Activated T-cell treated with anti-CD3 and anti-CD28 coated beads, Interleukin-2, amount 50 U/mL, for 1 hour (primary cell): ENCODE measurements at regions not wholly inside any gene's neighbourhood (a gene's known extent, or its start where the extent isn't known, plus 50 kb on each side); places are given as distances from the start of the nearest gene placed in this dataset.

Experiments used
- DNase-seq: peaks from one replicate; pipeline ENCODE4 v3.0.0-alpha.2; 2020

DNA sequence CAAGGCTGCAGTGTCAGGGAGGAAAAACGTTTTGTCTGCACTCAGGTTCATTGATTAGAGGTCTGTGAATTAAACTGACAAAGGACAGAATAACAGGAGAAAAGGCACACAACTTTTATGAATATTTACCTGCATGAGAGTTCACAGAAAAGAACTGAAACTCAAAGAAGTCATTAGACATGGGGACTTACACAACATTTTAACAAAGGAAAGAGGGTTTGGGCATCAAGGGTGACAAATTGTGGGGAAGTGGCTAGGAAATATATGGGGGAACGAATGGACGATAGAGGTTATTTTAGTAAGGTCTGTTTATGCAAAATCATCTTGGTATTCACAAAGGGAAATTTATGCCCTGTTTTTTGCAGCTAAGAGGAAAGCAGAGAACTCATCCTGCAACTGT lies 65.6 kb upstream of the C15orf39 start:
- no peak for DNase-seq

DNA sequence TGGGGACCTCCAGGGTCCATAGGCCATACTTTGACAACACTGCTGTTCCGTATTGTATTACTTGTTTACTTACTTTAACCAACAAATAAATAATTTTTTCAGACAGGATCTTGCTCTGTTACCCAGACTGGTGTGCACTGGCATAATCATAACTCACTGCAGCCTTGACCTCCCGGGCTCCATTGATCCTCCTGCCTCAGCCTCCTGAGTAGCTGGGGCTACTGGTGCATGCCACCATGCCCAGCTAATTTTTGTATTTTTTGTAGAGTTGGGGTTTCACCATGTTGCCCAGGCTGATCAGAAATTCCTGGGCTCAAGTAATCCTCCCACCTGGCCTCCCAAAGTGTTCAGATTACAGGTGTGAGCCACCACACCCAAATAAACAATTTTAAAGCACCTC lies 64.9 kb upstream of the C15orf39 start:
- DNase-seq, result no peak

DNA sequence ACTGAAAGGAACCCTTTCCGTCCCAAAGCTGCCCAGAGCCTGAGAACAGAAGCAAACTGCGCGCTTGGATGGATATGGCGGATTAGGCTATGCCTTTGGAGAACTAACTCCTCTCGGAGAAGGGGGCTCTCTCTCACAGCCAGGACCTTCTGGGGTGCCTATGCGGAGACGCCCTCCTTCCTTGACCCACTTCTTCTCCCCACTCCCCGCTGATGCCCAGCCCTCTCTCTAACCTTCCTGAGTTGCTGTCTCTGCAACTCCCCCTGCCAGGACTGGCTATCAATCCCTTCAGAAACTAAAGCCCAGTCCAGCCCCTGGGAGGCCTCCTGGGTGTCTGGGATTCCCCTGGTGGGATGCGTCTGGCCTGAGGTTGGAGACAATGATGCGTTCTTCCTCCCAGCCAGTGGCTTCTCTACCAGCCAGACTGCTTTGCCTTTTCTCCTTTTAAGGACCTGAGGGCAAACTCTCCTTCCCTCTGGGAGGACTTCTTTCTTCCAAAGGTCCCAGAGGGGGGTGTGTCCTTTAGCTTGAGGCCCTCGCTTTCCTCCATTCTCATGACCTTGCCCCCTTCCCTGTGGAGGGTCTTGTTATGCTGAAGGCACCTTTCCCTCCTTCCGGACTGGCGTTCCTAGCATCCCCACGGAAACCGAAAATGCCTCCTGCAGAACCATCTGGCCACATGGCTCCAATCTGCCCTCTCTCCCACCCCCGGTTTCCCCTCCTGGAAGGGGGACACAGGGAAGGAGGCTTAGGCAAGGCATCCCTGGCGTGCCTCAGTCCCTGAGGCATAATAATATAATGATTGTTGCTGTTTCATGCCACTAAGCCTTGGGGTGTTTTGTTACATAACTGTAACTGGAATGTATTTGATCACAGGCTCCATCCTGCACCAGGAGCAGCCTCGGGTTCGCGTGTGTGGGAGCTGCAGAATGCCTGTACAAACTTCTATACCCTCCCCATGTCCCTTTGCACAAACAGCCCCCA lies 63.4 kb upstream of the C15orf39 start:
- DNase-seq, result no peak

DNA sequence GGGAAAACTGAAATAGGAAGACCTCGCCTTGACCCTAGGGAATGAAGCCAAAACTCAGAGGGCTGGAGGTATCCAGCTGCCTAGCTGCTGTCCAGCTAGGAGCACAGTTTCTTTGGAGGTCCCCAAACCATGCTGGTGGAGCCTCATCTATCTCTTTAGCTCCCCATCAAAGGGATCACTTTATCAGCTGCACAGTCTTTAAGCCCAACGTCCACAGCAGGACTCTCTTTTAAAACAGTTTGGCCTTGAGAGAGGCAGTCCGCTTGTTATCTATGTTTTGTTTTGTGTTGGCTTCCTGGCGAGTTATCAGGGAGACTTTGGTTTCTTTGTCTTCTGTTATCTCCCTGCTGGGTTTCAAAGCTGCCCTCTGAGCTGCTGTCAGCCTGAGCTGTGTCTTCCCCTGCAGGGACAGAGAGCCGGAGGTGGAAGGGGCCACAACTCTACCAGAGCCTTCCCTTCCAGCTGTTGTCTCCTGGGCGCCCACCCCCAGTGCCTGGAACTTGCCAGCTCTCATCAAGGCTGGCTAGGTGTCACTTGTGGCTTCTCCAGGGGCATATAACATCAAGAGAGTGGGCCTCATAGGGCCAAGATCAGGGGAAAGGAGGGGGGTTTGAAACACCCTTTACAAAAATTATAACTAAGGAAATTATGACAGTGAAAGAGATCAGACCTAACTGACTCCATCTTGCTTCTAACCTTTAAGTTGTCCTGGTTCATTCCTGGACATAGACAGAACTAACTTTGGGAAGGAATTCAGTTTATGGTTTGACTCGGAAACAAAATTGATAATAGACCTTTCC lies 61.4 kb upstream of the C15orf39 start:
- DNase-seq, result no peak

DNA sequence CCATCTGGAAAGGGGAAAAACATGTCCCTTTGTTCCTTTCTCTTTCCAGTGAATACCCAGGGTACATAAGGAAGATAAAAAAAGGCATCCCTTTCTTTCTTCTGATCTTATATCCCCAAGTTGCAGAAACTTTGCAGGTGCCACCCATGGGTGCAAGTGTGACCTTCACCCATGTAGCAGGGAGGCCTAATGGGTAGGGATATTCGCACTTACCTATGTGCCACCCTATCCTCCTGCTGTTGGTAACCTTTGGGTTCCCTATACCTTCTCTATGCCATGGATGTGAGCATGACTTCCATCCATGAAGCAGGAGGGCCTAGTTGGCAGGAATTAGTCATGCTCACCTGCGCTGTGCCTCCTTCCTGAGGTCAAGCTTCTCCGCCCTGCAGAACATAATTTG lies 59.2 kb upstream of the C15orf39 start:
- no peak for DNase-seq

DNA sequence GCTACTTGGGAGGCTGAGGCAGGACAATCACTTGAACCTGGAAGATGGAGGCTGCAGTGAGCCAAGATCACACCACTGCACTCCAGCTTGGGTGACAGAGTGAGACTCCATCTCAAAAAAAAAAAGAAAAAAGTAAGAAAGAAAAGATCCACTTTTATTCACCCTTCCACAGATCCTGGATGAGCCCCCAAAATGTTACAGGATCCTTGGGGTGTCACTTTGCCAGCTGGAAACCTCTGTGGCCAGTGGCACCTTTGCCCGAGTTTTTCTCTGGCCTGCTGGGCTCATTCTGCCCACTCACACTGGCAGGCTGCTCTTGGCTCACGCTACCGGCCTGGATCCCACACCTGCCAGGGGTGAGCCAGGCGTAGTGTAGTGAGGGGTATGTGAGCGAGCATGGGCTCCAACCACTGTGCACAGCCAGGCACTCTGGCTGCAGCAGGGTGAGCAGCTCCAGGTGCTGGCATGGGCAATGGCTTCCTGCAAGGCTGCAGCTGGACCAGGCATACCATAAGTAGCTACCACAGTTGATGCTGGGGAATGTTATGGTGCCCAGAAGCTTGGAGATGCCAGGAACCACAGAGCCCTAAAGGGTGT lies 57.8 kb upstream of the C15orf39 start:
- DNase-seq, result no peak

DNA sequence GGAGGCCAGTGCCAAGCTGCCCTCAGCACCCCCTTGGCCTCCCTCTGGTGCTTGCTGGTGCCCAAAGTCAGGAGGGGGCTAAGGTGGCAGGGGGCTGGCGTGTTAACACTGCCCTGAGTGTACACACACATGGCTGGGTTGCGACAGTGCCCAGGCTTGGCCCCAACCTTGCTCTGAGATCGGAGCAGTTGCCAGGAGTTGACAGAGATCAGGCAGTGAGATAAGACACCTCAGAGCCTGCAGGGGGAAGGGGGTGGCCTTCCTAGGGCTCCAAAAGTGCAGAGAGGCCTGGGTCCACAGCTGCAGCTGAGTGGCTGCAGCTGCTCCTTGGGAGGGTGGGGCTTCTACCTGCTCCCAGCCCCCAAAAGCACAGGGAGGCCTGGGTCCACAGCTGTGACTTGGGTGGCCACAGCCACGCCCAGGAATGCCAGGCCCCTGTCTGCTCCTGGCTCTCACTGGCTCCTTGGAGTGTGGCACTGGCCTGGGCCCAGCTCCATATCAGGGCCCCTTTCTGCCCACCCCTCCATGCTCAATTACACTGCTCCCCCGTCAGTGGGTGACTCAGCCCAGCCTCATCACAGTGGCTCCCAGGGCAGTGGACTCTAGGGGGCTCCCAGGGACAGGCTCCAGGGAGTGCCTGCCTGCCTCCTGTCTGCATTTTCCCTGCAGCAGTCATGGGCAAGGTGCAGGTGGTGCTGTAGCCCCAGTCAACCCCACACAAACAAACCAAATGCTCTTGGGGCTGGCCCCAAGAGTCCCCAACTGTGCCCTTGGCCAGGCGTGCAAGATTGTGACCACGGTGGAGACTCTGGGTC lies 56.4 kb upstream of the C15orf39 start:
- DNase-seq, result no peak

DNA sequence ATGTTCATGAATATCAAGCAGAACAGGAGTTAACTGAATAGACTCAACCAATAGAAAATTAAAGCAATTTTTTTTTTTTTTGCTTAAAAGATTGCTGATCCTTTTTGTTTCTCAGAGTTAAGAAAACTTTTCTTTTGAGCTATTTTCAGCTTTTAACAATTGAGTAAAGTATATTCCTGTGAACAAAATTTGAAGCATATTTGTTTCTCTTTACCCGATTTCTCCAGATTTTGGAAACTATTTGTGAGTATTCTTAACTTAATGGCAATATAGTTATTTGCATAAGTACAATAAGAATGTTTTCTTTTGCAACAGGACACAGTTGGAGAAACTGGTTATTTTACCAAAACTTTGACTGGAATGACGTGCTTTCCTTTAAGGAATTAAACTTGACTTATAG lies 53.4 kb upstream of the C15orf39 start:
- no peak for DNase-seq

DNA sequence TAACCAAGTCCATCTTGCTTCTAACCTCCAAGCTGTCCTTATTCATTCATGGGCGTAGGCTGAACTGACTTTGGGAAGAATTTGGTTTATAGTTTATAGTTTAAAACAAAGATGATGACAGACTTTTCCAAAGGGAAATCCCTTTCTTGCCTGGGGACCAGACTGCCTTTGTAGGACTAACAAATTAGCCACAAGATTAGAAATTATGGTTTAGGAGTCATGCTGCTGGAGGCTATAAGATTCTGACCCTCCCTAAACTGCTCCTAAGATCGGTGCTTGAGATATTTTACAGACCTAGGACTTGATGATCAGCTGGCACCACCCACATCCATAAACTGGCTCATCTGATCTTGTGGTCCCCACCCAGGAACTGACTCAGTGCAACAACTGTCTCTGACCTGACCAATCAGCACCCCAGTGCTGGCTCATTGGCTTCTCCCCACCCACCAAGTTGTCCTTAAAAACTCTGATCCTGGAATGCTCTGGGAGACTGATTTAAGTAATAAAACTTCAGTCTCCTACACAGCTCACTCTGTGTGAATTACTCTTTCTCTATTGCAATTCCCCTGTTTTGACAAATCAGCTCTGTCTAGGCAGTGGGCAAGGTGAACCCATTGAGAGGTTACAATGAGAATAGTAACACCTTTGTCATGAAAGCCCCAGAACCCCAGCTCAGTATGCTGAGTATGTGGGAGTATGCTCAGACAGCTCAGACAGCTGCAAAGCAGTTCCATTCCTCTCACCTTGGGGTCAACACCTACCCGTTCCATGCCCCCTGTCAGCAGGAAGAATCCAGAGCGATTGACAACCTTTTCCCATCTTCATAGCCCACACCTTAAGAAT lies 51.6 kb upstream of the C15orf39 start:
- DNase-seq, result no peak

DNA sequence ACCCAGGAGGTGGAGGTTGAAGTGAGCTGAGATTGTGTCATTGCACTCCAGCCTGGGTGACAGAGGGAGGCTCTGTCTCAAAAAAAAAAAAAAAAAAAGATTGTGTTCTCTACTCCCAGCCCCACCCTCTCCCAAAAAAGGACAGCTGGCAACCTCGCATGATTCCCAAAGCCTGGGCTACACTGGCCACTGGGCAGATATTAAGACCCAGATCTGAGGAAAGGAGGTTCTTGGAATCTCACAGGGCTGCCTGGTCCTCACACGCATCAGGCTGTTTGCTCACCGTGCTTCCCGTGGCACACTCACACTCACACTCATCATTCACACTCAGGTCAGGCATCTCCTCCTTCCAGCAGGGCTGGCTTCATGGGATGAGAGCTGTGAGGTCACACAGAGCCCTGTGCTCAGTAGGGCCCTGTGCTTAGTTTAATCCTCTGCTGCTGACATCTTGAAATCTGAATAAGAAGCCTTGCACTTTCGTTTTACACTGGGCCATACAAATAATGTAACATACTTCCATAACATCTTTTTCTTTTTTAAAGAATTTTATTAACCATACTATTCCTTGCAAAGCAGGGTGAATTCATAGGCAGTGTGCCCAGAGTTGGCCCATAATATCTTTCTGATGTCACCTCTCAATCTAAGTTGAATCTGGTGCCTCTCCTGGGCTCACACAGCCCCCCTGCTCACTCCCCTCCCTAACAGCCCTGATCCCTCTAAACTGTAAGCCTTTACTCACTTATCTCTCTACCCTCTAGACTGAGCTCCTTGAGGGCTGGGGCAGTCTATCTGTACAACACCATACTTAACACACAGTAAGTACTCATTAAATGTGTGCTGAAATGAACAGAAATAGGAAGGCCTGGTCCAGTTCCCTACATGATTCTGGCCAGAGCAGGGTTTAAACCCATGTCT lies 50.2 kb upstream of the C15orf39 start:
- no peak for DNase-seq
